ENCODE measurements at regions not wholly inside any gene's neighbourhood (a gene's known extent, or its start where the extent isn't known, plus 50 kb on each side); places are given as distances from the start of the nearest gene placed in this dataset.
A peak's percentile ranks its signal among the peaks of the same experiment; 100 is the strongest.

GRCh38 chr1:201648066-201648906, 109.4 kb downstream of the NAV1 start:
- ATAC-seq (ENCODE audit: low read depth) (no peak), DNase-seq (no peak)
- no peak overlapping the region for H3K27ac Mint-ChIP-seq
- H3K4me3 Mint-ChIP-seq = peak overlapping the region; percentile 61
- no peaks in the 10 kb centered on the region for H3K36me3 Mint-ChIP-seq
- H3K4me1 Mint-ChIP-seq = no peaks in the 10 kb centered on the region
- H3K27me3 Mint-ChIP-seq = peaks cover 47% of the 10 kb centered on the region
- POLR2A ChIA-PET = no interaction called here
- H3K9me3 Mint-ChIP-seq = no peaks in the 10 kb centered on the region

- no peak overlapping the region for H3K4me3 Mint-ChIP-seq
- H3K27me3 Mint-ChIP-seq = peaks cover 47% of the 10 kb centered on the region
- no peaks in the 10 kb centered on the region for H3K9me3 Mint-ChIP-seq
- DNase-seq (no peak), ATAC-seq (ENCODE audit: low read depth) (no peak)
- H3K4me1 Mint-ChIP-seq = no peaks in the 10 kb centered on the region
- no peak overlapping the region for H3K27ac Mint-ChIP-seq
- no peaks in the 10 kb centered on the region for H3K36me3 Mint-ChIP-seq
- POLR2A ChIA-PET = no interaction called here
These were observed 110.2 kb downstream of the NAV1 start for GRCh38 chr1:201648907-201649721.

- H3K27me3 Mint-ChIP-seq = peaks cover 45% of the 10 kb centered on the region
- no peaks in the 10 kb centered on the region for H3K9me3 Mint-ChIP-seq
- H3K27ac Mint-ChIP-seq = no peak overlapping the region
- ATAC-seq (ENCODE audit: low read depth) (no peak), DNase-seq (no peak)
- POLR2A ChIA-PET = no interaction called here
- no peaks in the 10 kb centered on the region for H3K4me1 Mint-ChIP-seq
- no peak overlapping the region for H3K4me3 Mint-ChIP-seq
- H3K36me3 Mint-ChIP-seq = no peaks in the 10 kb centered on the region
These were observed 111.1 kb downstream of the NAV1 start for GRCh38 chr1:201649761-201650622.

GRCh38 chr1:201650623-201650933, 111.7 kb downstream of the NAV1 start:
- POLR2A ChIA-PET = no interaction called here
- H3K9me3 Mint-ChIP-seq = no peaks in the 10 kb centered on the region
- peaks cover 46% of the 10 kb centered on the region for H3K27me3 Mint-ChIP-seq
- DNase-seq (no peak), ATAC-seq (ENCODE audit: low read depth) (no peak)
- no peaks in the 10 kb centered on the region for H3K36me3 Mint-ChIP-seq
- H3K4me1 Mint-ChIP-seq = no peaks in the 10 kb centered on the region
- H3K27ac Mint-ChIP-seq = no peak overlapping the region
- H3K4me3 Mint-ChIP-seq = no peak overlapping the region

GRCh38 chr1:201652181-201652580, 113.3 kb downstream of the NAV1 start:
- Mint-ChIP-seq H3K27me3 (peaks cover 37% of the 10 kb centered on the region), H3K27ac (no peak overlapping the region), H3K4me1 (no peaks in the 10 kb centered on the region), H3K36me3 (no peaks in the 10 kb centered on the region), H3K9me3 (no peaks in the 10 kb centered on the region), H3K4me3 (no peak overlapping the region)
- DNase-seq = no peak
- ATAC-seq (ENCODE audit: low read depth) = no peak
- POLR2A ChIA-PET = no interaction called here

GRCh38 chr1:201653233-201653632, 114.3 kb downstream of the NAV1 start:
- H3K36me3 Mint-ChIP-seq = no peaks in the 10 kb centered on the region
- ATAC-seq (ENCODE audit: low read depth) (no peak), DNase-seq (no peak)
- no peak overlapping the region for H3K4me3 Mint-ChIP-seq
- peaks cover 26% of the 10 kb centered on the region for H3K27me3 Mint-ChIP-seq
- no peaks in the 10 kb centered on the region for H3K4me1 Mint-ChIP-seq
- POLR2A ChIA-PET = no interaction called here
- no peaks in the 10 kb centered on the region for H3K9me3 Mint-ChIP-seq
- H3K27ac Mint-ChIP-seq = no peak overlapping the region

GRCh38 chr1:201653883-201654282, 115.0 kb downstream of the NAV1 start:
- Mint-ChIP-seq H3K4me3 (no peak overlapping the region), H3K4me1 (no peaks in the 10 kb centered on the region), H3K36me3 (no peaks in the 10 kb centered on the region), H3K27ac (no peak overlapping the region), H3K9me3 (no peaks in the 10 kb centered on the region), H3K27me3 (peaks cover 25% of the 10 kb centered on the region)
- ATAC-seq (ENCODE audit: low read depth) = no peak
- DNase-seq = no peak
- POLR2A ChIA-PET = no interaction called here

- no peak for ATAC-seq (ENCODE audit: low read depth)
These were observed 116.3 kb downstream of the NAV1 start for GRCh38 chr1:201655243-201655642.

GRCh38 chr1:201655910-201656309, 117.0 kb downstream of the NAV1 start:
- H3K36me3 Mint-ChIP-seq = no peaks in the 10 kb centered on the region
- H3K27ac Mint-ChIP-seq = no peak overlapping the region
- DNase-seq (no peak), ATAC-seq (ENCODE audit: low read depth) (no peak)
- POLR2A ChIA-PET = no interaction called here
- peaks cover 16% of the 10 kb centered on the region for H3K27me3 Mint-ChIP-seq
- no peaks in the 10 kb centered on the region for H3K9me3 Mint-ChIP-seq
- H3K4me3 Mint-ChIP-seq = no peak overlapping the region
- no peaks in the 10 kb centered on the region for H3K4me1 Mint-ChIP-seq

More at GRCh38 chr1:201655243-201655642, 116.3 kb downstream of the NAV1 start:
- Mint-ChIP-seq H3K9me3 (no peaks in the 10 kb centered on the region), H3K27ac (no peak overlapping the region), H3K4me1 (no peaks in the 10 kb centered on the region), H3K36me3 (no peaks in the 10 kb centered on the region), H3K27me3 (peaks cover 19% of the 10 kb centered on the region), H3K4me3 (no peak overlapping the region)
- POLR2A ChIA-PET = no interaction called here
- no peak for DNase-seq

- peaks cover 10% of the 10 kb centered on the region for H3K27me3 Mint-ChIP-seq
- H3K27ac Mint-ChIP-seq = no peak overlapping the region
- POLR2A ChIA-PET = no interaction called here
- H3K4me3 Mint-ChIP-seq = no peak overlapping the region
- DNase-seq = no peak
- no peaks in the 10 kb centered on the region for H3K36me3 Mint-ChIP-seq
- no peaks in the 10 kb centered on the region for H3K4me1 Mint-ChIP-seq
- ATAC-seq (ENCODE audit: low read depth) = no peak
- H3K9me3 Mint-ChIP-seq = no peaks in the 10 kb centered on the region
These were observed 117.5 kb downstream of the NAV1 start for GRCh38 chr1:201656311-201657032.

- POLR2A ChIA-PET = no interaction called here
These were observed 120.6 kb downstream of the NAV1 start for GRCh38 chr1:201659572-201659971.

GRCh38 chr1:201660931-201661822, 122.2 kb downstream of the NAV1 start:
- no peak for ATAC-seq (ENCODE audit: low read depth)
- peaks cover 2% of the 10 kb centered on the region for H3K27me3 Mint-ChIP-seq

More at GRCh38 chr1:201659572-201659971, 120.6 kb downstream of the NAV1 start:
- Mint-ChIP-seq H3K27me3 (peaks cover 4% of the 10 kb centered on the region), H3K27ac (no peak overlapping the region), H3K9me3 (no peaks in the 10 kb centered on the region), H3K36me3 (no peaks in the 10 kb centered on the region), H3K4me1 (no peaks in the 10 kb centered on the region), H3K4me3 (no peak overlapping the region)
- ATAC-seq (ENCODE audit: low read depth) (no peak), DNase-seq (no peak)

More at GRCh38 chr1:201660931-201661822, 122.2 kb downstream of the NAV1 start:
- no peaks in the 10 kb centered on the region for H3K36me3 Mint-ChIP-seq
- H3K9me3 Mint-ChIP-seq = no peaks in the 10 kb centered on the region
- no peak overlapping the region for H3K27ac Mint-ChIP-seq
- DNase-seq = no peak
- H3K4me1 Mint-ChIP-seq = no peaks in the 10 kb centered on the region
- H3K4me3 Mint-ChIP-seq = no peak overlapping the region
- POLR2A ChIA-PET = no interaction called here

All from activated naive CD8-positive, alpha-beta T cell treated with anti-CD3 and anti-CD28 coated beads, Interleukin-2, amount 10 ng/mL, durations not matched to agents 7 days and 5 days (primary cell).